IPS-11a (cell line): ENCODE measurements at regions not wholly inside any gene's neighbourhood (a gene's known extent, or its start where the extent isn't known, plus 50 kb on each side); places are given as distances from the start of the nearest gene placed in this dataset.

Experiments used
- H3K4me3 ChIP-seq: one replicate; pipeline ENCODE4 v1.5.1; 2013; ENCODE audit warnings: low read depth, low read length, control low read depth

DNA sequence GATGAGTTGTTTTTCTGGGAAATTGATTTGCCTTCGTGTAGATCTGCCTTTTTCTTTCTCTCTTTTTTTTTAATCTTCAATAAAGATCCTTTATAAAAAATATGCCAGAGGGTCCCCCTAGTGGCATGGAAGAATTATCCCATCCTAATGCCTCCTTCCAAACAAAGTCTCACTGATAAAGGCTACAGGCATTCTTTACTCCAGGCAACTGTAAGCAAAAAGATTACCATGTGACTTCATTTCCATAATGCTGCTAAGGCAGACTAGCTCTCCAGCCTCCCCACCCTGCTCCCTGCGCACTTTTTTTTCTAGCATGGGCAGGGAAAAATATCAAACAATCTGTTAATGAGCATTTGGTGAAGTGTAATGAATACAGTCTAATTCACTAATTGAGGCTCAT, 220.2 kb upstream of the CDH8 start:
- H3K4me3 ChIP-seq, result no peak overlapping the region

DNA sequence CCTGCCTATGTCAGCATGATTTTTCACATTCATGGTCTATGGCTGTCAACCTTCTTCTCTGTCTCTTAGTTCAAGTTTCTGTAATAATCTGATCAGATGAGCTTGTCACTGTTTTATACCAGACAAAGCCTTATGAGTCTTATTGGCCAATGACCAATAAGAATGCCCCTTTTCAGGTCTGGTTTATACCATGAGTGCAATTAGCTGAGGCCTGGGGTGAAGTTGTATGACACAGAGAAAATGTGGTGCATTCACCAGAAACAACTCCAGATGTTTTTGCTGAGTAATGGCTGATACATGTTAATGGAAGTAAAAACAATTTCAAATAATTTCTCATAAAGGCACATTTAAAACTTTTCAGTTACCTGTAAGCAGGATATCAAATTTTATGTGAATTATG, 218.6 kb upstream of the CDH8 start:
- H3K4me3 ChIP-seq, result no peak overlapping the region

DNA sequence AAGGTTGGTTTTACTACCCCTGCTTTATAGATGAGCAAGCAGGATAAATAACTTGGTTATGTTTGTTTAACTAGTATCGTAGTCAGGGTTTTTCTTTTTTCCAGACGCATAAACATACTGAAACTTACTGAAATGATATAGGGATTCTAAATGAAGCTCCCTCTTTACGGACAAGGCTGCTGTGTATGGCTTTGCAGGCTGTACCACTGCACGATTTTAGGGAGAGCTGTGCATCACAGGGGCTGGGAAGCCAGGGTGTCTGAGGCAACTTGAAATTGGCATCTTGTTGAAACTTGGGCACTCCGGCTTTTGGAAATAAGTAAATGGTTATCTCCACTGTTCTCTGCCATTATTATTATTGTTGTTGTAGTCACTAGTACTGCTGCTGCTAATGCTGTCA, 218.1 kb upstream of the CDH8 start:
- no peak overlapping the region for H3K4me3 ChIP-seq

DNA sequence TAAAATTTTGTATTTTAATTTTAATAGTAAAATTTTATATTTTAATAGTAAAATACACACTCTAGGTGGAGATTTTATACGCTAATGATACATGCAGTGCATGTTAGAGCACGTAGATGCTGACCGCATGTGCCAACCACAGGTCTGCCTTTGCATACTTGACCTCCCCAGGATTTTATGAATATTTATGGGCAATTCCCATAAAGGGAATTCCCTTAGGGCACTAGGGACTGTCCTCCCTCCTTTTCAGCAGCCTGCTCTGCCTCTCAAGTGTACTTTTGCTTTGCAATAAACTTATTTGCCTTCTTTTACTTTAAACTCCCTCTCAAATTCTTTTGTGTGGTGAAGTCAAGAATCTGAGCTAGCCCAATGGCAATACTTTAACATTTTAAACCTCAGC, 217.7 kb upstream of the CDH8 start:
- no peak overlapping the region for H3K4me3 ChIP-seq

DNA sequence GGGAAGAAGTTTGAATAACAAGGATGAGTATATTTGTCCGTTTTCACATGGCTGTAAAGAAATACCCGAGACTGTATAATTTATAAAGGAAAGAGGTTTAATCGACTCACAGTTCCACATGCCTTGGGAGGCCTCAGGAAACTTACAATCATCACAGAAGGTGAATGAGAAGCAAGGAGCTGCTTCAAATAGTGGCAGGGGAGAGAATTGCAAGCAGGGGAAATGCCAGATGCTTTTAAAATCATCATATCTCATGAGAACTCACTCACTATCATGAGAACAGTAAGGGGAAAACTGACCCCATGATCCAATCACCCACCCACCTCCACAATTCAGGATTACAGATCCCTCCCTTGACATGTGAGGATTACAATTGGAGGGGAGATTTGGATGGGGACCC, 212.8 kb upstream of the CDH8 start:
- H3K4me3 ChIP-seq, result no peak overlapping the region

DNA sequence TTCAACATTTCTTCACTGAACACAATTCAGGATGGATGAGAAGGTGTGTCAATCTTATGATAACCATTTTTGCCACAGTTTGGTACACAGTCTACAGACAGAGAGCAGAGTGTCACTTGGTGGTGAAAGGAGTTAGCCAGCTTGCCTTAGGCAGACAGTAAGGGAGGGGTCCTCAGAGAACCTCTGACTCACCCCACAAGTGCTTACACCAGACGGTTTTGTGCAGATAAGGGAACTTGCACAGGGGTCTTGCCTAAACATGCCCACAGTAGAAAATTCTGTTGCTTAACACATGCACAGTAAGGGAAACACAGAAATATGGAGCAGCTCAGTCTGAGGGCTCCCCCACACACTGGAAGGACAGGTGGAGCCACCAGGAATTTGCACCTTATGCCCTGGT, 204.5 kb upstream of the CDH8 start:
- H3K4me3 ChIP-seq, result no peak overlapping the region

DNA sequence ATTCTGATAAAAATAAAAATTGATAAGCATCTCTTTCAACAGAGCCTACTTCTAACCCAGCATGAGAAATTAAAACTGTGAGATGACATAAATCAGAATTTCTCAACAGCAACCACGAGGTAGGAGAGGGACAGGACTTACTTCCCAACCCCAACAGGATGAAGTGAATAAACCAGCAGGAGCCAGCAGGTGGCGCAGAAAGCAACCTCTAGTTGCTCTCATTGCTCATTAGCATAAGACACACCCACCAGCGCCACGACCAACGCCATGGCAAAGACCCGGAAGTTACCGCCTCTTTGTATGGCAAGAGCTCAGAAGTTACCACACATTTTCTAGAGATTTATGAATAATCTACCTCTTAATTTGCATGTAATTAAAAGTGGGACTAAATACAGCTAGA, 189.4 kb upstream of the CDH8 start:
- H3K4me3 ChIP-seq, result no peak overlapping the region

DNA sequence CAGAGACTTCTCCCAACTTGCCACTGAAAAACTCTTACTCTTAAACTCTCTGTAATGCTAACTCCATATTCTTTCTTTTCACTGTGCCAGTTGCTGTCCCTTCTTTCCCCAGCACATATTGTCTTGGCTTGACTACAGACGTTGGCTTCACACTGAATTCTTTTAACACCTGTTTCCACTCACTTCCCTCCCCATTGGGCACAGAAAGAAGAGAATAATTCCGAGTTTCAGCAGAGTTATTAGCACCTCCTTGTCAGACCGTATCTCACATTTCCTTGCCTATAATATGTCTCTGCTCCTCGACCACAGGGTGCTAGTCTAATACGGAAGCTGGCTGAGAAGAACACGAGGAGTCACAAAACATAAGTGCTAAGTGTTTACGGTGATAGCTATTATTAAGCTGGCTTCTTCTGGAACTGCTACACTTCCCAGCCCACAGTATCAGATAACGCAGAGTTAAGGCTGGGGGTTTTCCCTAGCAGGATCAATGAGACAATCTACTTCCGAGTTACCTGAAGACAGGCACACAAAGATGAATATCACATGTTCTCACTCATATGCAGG, 188.5 kb upstream of the CDH8 start:
- no peak overlapping the region for H3K4me3 ChIP-seq

DNA sequence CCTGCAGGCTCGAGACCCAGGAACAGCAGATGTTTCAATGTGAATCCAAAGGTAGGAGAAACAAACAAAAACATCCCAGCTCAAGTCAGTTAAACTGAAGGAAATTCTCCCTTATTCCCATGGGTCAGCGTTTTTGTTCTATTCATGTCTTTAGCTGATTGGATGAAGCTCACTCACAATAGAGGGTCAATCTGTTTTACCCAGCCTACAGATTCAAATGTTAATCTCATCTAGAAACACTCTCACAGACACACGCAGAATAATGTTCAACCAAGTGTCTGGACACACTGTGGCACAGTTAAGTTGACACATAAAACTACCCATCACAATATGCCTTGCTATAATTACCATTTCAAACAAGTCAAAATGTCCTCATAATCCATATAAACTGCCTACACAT, 180.6 kb upstream of the CDH8 start:
- H3K4me3 ChIP-seq, result no peak overlapping the region

DNA sequence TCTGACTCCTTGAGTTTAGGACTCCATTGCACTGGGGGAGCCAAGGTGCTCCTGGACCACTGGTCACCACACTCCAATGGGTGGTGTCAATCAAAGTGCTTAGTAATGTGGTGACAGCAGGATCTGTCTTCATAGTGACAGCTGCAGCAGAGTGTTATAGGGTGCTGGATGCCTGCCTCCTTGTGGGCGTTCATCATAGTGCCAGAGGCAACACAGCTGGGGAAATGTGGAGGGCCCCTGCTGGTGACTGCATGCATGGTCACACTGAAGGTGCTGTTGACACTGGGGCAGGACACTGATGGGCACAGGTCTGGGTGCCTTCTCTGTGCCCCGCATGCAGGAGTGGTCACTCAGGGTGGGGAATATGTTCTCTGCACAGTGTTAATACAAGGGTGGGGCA, 177.5 kb upstream of the CDH8 start:
- H3K4me3 ChIP-seq, result no peak overlapping the region

DNA sequence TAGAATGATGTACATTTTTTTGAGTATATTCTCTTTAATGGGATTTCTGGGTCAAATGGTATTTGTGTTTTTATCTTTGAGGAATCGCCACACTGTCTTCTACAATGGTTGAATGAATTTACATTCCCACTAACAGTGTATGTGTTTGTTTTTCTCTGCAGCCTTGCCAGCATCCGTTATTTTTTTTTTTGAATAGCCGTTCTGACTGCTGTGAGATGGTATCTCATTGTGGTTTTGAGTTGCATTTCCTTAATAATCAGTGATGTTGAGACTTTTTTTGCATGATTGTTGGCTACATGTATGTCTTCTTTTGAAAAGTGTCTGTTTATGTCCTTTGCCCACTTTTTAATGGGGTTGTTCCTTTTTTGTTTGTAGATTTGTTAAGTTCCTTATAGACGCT, 172.7 kb upstream of the CDH8 start:
- no peak overlapping the region for H3K4me3 ChIP-seq

DNA sequence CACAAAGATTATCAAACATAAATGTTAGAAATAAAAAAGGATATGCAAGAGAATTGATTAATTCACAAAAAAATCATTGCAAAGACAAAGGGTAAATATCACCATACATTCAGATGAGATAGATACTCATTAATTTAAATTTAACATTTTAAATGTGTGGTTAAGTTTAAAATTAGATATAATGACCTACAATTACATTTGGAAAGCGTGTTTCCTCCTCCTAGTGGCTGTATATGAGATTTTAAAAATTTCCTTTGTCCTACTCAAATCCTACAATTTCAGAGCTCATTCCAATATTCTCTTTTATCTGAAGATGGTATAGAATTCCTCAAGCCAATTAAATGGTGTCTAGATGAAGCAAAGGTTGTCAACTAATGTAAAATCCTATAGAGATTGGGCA, 169.2 kb upstream of the CDH8 start:
- no peak overlapping the region for H3K4me3 ChIP-seq

DNA sequence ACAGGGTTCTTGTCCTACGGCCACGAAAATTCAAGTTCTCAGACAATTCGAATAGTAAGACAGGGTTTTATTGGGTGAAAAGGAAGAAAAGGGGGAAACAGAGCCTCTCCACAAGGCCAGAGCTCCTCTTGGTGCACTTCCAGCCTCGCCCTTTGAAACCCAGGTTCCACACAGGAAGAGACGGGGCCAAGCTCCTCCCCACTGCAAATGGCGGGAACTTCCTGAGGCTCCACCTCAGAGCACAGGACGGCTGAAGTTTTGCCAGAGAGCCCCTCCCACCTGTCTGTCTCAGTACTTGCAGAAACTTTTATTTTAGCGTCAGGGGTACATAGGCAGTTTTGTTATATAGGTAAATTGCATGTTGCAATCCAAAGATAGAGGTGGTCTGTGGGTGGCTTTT, 165.7 kb upstream of the CDH8 start:
- H3K4me3 ChIP-seq, result no peak overlapping the region

DNA sequence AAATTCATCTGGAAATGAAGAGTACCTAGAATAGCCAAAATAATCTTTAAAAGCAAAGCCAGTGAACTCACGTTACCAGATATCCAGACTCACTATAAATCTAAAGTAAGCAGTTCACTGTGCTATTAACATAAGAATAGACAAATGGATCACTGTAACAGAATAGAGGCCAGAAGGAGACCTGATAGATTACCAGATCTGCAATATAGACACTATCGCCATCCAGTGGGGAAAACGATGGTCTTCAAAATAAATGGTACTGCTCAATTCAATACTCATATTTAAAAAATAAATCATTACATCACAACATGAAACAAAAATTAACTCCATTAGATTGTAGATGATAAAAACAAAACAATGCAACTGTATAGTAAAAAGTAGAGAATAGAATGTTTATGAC, 158.6 kb upstream of the CDH8 start:
- H3K4me3 ChIP-seq, result no peak overlapping the region

DNA sequence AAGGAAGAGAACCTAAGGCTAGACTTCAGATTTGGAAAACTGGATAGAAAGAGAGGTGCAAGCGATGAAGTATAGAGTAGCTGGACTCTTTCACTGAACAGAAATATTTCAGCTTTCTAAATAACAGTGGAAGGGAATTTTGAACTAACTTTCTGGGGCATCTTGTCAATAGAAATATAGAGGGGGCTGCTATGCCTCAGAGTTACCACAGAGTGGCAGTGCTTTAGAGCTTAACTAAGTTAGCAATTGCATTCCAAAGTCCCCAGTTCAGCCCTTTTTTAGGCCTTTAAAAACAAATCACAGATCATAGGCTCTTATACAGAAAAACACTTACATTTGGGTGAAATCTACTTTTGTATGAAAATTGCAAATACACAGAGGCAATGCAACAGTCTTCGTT, 154.2 kb upstream of the CDH8 start:
- no peak overlapping the region for H3K4me3 ChIP-seq

DNA sequence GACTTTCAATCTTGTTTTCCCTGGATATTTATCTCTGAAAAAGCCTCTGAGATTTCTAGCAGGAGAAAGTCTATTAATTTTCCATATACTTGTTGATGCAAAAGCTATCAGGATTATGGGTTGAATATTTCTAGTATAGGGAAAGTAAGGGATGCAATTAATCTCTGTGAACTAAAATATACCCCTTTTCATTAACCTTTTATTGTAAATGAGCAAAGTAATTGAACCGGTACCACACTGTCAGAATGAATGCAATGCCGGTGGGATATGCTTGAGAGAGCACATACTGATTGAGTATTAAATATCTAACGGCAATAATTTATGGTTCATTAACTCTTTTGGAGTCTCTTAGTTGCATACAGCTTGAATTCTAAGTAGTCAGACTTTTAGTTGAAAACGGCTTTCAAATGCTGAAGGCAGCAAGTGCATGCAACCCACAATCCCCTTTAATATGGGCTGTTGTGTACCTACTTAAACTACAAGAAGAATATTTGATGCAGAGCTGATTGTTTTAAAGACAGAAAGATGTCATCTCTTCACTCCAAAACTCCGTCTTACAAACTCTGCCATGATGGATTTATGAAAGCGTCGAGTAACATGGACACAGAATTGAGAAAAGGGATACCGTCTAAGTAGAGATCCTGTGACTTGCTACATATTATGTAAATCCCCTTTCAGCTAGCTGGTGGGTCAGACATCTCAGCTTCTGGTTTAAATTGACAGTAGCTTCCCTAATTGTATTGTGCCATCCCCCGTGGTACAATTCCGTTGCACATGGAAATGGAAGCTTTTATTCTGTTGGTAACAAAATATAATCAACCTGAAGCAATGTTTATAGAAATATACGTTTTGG, 141.3 kb upstream of the CDH8 start:
- no peak overlapping the region for H3K4me3 ChIP-seq

DNA sequence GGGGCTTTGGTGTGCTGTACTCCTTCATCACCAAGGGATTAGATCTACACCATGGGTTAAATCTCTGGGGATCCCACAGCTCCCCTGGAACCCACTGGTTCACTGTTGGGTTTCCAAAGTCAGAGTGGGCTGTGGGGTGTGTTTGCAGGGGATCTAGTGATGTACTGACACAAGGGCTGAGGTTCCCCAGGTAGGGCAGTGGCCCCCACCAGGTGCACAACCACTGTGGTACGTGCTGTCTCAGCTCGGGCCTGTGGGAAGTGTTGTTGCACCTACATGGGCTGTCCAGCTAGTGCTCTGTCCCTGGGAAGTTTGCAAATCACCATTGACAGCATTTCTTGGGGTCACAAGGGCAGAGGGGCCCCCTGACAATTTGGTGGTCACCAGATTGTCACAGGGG, 134.4 kb upstream of the CDH8 start:
- H3K4me3 ChIP-seq, result no peak overlapping the region

DNA sequence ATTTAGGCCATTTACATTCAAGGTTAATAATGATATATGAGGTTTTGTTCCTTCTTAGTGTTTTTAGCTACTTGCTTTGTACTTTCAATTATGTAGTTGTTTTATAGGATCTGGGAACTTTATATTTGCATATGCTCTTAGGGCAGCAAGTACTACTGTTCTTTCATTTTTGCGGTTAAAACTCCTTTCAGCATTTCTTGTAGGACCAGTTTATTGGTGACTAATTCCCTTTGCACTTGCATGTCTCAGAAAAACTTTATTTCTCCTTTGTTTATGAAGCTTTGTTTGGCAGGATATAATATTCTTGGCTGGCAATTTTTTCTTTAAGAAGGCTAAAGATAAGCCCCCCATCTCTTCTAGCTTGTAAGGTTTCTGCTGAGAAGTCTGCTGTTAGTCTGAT, 131.3 kb upstream of the CDH8 start:
- no peak overlapping the region for H3K4me3 ChIP-seq

DNA sequence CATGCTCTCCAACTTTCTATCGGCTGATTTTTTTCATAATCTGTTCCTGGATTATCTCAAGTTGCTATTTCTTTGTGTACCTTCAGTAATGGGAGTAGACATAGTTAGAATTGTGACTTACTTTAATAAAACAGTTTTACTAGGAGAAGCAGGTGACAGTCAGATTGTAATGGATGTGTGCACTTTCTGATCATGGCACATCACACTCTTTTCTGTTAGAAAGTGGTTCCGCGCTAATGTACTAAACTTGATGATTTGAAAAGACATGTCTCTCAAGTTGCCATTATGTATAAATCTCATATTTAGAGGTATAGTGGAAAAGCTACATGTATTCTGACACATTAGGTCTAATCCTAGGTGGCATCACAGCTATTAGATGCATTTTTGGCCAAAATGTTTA, 121.3 kb upstream of the CDH8 start:
- no peak overlapping the region for H3K4me3 ChIP-seq

DNA sequence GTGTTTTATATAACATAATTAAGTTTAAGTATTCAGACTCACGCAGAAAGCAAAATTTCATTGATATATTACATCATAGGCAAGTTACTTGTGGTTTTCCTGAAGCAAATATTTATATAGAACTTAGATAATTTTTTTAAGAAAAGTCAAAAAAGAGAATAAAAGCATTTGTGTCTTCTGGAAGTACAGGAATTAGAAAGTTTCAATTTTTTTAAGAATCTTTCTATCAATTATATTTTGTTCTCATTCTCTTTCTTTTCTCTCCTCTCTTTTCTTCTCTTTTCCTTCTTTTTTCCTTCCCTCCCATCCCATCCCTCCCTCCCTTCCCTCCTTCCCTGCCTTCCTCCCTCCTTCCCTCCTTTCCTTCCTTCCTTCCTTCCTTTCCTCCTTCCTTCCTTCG, 120.7 kb upstream of the CDH8 start:
- H3K4me3 ChIP-seq, result no peak overlapping the region

DNA sequence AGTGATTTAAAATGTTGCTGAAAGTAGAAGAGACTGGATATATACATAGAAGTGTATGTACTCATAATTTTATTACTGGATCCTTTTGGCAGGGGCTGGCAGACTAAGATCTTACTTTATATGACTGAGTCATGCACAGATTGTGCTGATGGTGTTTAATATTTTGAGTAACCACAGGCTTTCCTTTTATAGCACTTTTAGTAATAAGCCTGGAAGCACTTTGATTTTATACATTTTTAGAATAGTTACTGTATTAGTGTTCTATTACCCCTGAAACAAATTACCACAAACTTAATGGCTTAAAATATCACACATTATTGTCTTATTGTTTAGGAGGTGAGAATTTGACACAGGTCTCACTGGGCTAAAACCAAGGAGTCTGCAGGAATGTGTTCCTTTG, 113.4 kb upstream of the CDH8 start:
- no peak overlapping the region for H3K4me3 ChIP-seq

DNA sequence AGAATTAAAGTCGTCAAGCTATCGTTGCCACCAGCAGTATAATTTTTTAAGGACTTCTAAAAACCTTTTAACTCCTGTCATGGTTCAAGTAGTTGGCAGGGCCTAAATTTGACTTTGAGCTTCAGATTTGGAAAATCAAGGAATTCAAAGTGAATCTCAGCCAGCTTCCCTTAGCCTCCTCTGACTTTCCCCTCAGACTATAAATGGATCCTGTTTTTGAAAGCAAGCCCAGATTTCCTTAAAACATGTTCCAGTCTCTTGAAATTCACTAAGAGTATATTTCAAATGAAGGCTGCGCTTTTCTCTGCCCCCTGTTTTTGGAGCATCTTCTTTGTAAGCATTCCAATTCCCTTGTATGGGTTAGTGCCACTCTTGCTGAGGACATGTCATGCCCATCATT, 101.8 kb upstream of the CDH8 start:
- no peak overlapping the region for H3K4me3 ChIP-seq

DNA sequence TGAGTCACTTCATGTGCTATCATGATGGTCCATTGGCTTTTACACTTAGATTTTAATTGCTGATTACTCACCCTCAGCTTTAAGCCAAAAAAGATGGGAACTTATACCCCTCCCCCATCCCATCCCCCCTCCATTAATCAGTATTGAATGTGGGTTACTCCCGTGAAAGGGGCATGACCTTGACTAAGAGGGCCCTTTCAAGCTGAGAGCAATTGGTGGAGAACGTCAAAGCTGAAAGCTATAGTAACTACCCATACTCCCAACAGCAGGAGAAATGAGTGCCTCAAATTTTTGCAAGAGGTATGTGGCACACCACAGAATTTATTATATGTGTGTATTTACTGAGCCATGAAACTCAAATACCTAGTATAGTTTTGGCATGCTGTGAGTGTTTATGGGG, 99.7 kb upstream of the CDH8 start:
- no peak overlapping the region for H3K4me3 ChIP-seq
